A549 (cell line): ENCODE measurements at regions not wholly inside any gene's neighbourhood (a gene's known extent, or its start where the extent isn't known, plus 50 kb on each side); places are given as distances from the start of the nearest gene placed in this dataset.
A peak's percentile ranks its signal among the peaks of the same experiment; 100 is the strongest.

Experiments
- ATAC-seq, 2 experiments: fragments of 200-7000 bp in 1 of 2; fragments of >200 bp in 1 of 2; cut with Nextera tagmentation in 1 of 2; cut with Tn5 transposase in 1 of 2; 3 replicates each; pipeline versions ENCODE4 v1.8.0 to v1.9.1; 2018 to 2020; ENCODE audit warnings: mild to moderate bottlenecking in 1 of 2, moderate library complexity in 1 of 2
- CTCF ChIA-PET: fragments of 300-600 bp; sonication (Branson Sonifier 250); formaldehyde crosslinking; extraction: SDS; loops from one replicate; lab custom pipeline; 2021; ENCODE audit warnings: antibody characterized with exemption, inconsistent platforms; lab: Yijun Ruan, JAX
- POLR2A ChIA-PET: fragments of 350-600 bp; formaldehyde crosslinking; extraction: SDS; loops from one replicate; lab custom pipeline; 2021; ENCODE audit warnings: antibody characterized with exemption, inconsistent platforms; lab: Yijun Ruan, JAX
- DNase-seq, 2 experiments: peaks; one replicate each; pipeline versions ENCODE4 v3.0.0 to v3.0.0-alpha.2; 2011 to 2016; ENCODE audit warnings: low read depth in 1 of 2, low spot score in 1 of 2
- FAIRE-seq: peaks from 2 replicates; lab custom pipeline; 2011; peaks lifted over from hg19 to GRCh38; lab: Jason Lieb, UNC
- H3K27ac ChIP-seq, 2 experiments: fragments of >200 bp; sonication (Bioruptor Twin); formaldehyde crosslinking; 3 replicates each; pipeline ENCODE4 v1.5.1; 2016 to 2017
- H3K4me1 ChIP-seq: fragments of >200 bp; sonication (Bioruptor Twin); formaldehyde crosslinking; 3 replicates; pipeline ENCODE4 v1.6.1; 2016
- H3K4me2 ChIP-seq: fragments of >200 bp; sonication (Bioruptor Twin); formaldehyde crosslinking; 3 replicates; pipeline ENCODE4 v1.6.1; 2016
- H3K4me3 ChIP-seq: fragments of >200 bp; sonication (Bioruptor Twin); formaldehyde crosslinking; 3 replicates; pipeline ENCODE4 v1.5.1; 2016
- H3K9me3 ChIP-seq: fragments of >200 bp; sonication (Bioruptor Twin); formaldehyde crosslinking; 3 replicates; pipeline ENCODE4 v1.6.1; 2016
- BCL3 ChIP-seq: fragments of >200 bp; sonication (Bioruptor Twin); formaldehyde crosslinking; IDR thresholded peaks from 3 replicates; pipeline ENCODE4 v1.6.1; 2016
- CBX8 ChIP-seq: fragments of 200-600 bp; sonication (generic); IDR thresholded peaks from 2 replicates; pipeline ENCODE4 v1.6.1; 2016
- E2F6 ChIP-seq: IDR thresholded peaks from 2 replicates; pipeline ENCODE4 v1.6.1; 2012; ENCODE audit warnings: low read depth, borderline replicate concordance
- EHF ChIP-seq: fragments of 250-450 bp; sonication (Bioruptor Pico); IDR thresholded peaks from 2 replicates; pipeline ENCODE4 v1.5.0; 2020; ENCODE audit warnings: mild to moderate bottlenecking
- EP300 ChIP-seq, 2 experiments: fragments of >200 bp; sonication (Bioruptor Twin); formaldehyde crosslinking; IDR thresholded peaks; 2 replicates in 1 of 2; 3 replicates in 1 of 2; pipeline ENCODE4 v1.6.1; 2016 to 2017
- FOXS1 ChIP-seq: fragments of 250-450 bp; sonication (Bioruptor Pico); IDR thresholded peaks from 2 replicates; pipeline ENCODE4 v1.5.0; 2020; ENCODE audit warnings: mild to moderate bottlenecking, moderate library complexity
- HMGXB4 ChIP-seq: fragments of 250-450 bp; sonication (Bioruptor Pico); IDR thresholded peaks from 2 replicates; pipeline ENCODE4 v1.5.0; 2021; ENCODE audit warnings: mild to moderate bottlenecking, moderate library complexity, borderline replicate concordance
- HOXB13 ChIP-seq: fragments of 250-450 bp; sonication (Bioruptor Pico); IDR thresholded peaks from 2 replicates; pipeline ENCODE4 v1.5.0; 2020; ENCODE audit warnings: low read depth, mild to moderate bottlenecking, moderate library complexity
- HOXB5 ChIP-seq: fragments of 250-450 bp; sonication (Bioruptor Pico); IDR thresholded peaks from 2 replicates; pipeline ENCODE4 v1.5.0; 2020; ENCODE audit warnings: mild to moderate bottlenecking, moderate library complexity
- NR3C1 ChIP-seq: fragments of >200 bp; sonication (Bioruptor Twin); formaldehyde crosslinking; IDR thresholded peaks from 3 replicates; pipeline ENCODE4 v1.6.1; 2017
- PBX3 ChIP-seq: IDR thresholded peaks from 2 replicates; pipeline ENCODE4 v1.6.1; 2012
- POLR2A ChIP-seq: IDR thresholded peaks from 2 replicates; pipeline ENCODE4 v1.6.1; 2012; ENCODE audit warnings: mild to moderate bottlenecking, low read length
- REST ChIP-seq: fragments of 200-600 bp; sonication (generic); IDR thresholded peaks from 2 replicates; pipeline ENCODE4 v1.6.1; 2016; ENCODE audit warnings: antibody characterized with exemption, mild to moderate bottlenecking, moderate library complexity
- TP53 ChIP-seq: fragments of 250-450 bp; sonication (Bioruptor Pico); IDR thresholded peaks from 2 replicates; pipeline ENCODE4 v1.5.0; 2021; ENCODE audit warnings: mild to moderate bottlenecking, moderate library complexity
- ZC3H11A ChIP-seq: fragments of 450-650 bp; IDR thresholded peaks from 2 replicates; pipeline ENCODE4 v1.6.1; 2014; ENCODE audit warnings: antibody characterized with exemption, mild to moderate bottlenecking
- ZNF302 ChIP-seq: fragments of 250-450 bp; sonication (Bioruptor Pico); IDR thresholded peaks from 2 replicates; pipeline ENCODE4 v1.9.0; 2021; ENCODE audit warnings: inconsistent platforms, mild to moderate bottlenecking, moderate library complexity
- ZSCAN20 ChIP-seq: fragments of 250-450 bp; sonication (Bioruptor Pico); IDR thresholded peaks from 2 replicates; pipeline ENCODE4 v1.8.0; 2022; ENCODE audit warnings: mild to moderate bottlenecking, moderate library complexity
- WGBS: methylation state at CpG from one replicate; pipeline ENCODE4 v1.1.6; 2017; ENCODE audit errors: missing lambda C conversion rate; 5-methylcytosine and 5-hydroxymethylcytosine counted together

GRCh38 chr2:2639251-2640139 lies 308.4 kb upstream of the MYT1L start:
- Histone ChIP-seq H3K4me3 (no peak overlapping the region), H3K4me2 (no peak overlapping the region), H3K27ac (no peak overlapping the region), H3K9me3 (no peaks in the 10 kb centered on the region), H3K4me1 (no peaks in the 10 kb centered on the region)
- DNase-seq (no peak), ATAC-seq (no peak), FAIRE-seq (no peak)
- 21% methylated on average over 31 of the region's 31 CpGs for WGBS
- ChIA-PET POLR2A (no interaction called here), CTCF (interaction anchor here (0.9 to 1.2 kb wide), 3 partner anchors 9 to 66 kb away, joined by 3 to 4 read pairs (median 3); no protein-coding TSS in a partner anchor)
- no peak for TF ChIP-seq HOXB5 (CRISPR knock-in tag)
- TF ChIP-seq NR3C1 = no peak
- TF ChIP-seq HOXB13 (CRISPR knock-in tag) = no peak
- TF ChIP-seq POLR2A = no peak
- no peak for TF ChIP-seq PBX3
- TF ChIP-seq, all 56 proteins: peak for 0

- no peaks in the 10 kb centered on the region for H3K9me3 ChIP-seq
- WGBS = 17% methylated on average over 11 of the region's 11 CpGs
- ChIA-PET POLR2A (no interaction called here), CTCF (interaction anchor here (0.9 kb wide), 1 partner anchor 67 kb away, joined by 3 read pairs; no protein-coding TSS in a partner anchor)
- DNase-seq (no peak), FAIRE-seq (no peak), ATAC-seq (peak in 1 of 2 experiments; percentile 8; a peak in 1 of 6 replicates)
- H3K4me2 ChIP-seq = no peak overlapping the region
- H3K4me3 ChIP-seq = no peak overlapping the region
- TF ChIP-seq TP53 (CRISPR knock-in tag) (no peak), ZSCAN20 (CRISPR knock-in tag) (no peak), ZNF302 (CRISPR knock-in tag) (no peak), REST (no peak), E2F6 (no peak), CBX8 (no peak), EHF (CRISPR knock-in tag) (no peak), EP300 (IDR thresholded peaks at IDR 0.05) (no peak), FOXS1 (no peak), HMGXB4 (CRISPR knock-in tag) (no peak), BCL3 (no peak), ZC3H11A (no peak)
- no peak overlapping the region for H3K27ac ChIP-seq
- no peaks in the 10 kb centered on the region for H3K4me1 ChIP-seq
Observed at GRCh38 chr2:2638547-2639220, 307.6 kb upstream of the MYT1L start.
